HUDEP-2 (cell line): ENCODE measurements at regions not wholly inside any gene's neighbourhood (a gene's known extent, or its start where the extent isn't known, plus 50 kb on each side); places are given as distances from the start of the nearest gene placed in this dataset.
A peak's percentile ranks its signal among the peaks of the same experiment; 100 is the strongest.
"Not testable (repeated sequence)": the region's sequence is repeated elsewhere in the genome, so short reads cannot be mapped to it uniquely, and the experiment has no call there.

Source experiments
- DNase-seq, 76 experiments: peaks; one replicate each; lab custom pipeline; 2025; ENCODE audit not compliant: unreplicated experiment in 76 of 76; lab: John Stamatoyannopoulos, UW

- not testable (repeated sequence) for DNase-seq
Measured at GRCh38 chr7:66455432-66455831, 173.2 kb upstream of the KCTD7 start.

DNA sequence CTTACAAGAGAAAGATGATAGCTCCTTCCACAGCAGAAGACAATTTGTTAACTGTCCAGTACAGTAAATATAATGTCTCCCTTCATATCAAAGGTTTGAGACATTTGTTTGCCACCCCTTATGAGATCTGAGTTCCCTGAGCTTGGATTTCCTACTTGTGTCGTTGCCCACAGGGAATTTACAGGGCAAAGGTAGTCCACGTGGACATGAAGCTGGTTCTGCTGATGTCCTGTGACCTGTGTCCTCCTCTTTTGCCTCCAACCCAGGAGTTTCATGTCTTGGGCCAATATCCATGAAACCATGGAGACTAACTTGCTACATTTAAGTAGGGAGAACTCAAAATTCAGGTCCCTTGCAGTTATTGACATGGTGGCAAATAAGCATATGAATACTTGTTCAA, 172.2 kb upstream of the KCTD7 start:
- DNase-seq, result not testable (repeated sequence)

- DNase-seq, result not testable (repeated sequence)
Measured at GRCh38 chr7:66458991-66459390, 169.7 kb upstream of the KCTD7 start.

GRCh38 chr7:66459783-66460413, 168.8 kb upstream of the KCTD7 start:
- DNase-seq, result peak in 26 of 76 experiments; percentile 1 to 46 (median 22)

DNA sequence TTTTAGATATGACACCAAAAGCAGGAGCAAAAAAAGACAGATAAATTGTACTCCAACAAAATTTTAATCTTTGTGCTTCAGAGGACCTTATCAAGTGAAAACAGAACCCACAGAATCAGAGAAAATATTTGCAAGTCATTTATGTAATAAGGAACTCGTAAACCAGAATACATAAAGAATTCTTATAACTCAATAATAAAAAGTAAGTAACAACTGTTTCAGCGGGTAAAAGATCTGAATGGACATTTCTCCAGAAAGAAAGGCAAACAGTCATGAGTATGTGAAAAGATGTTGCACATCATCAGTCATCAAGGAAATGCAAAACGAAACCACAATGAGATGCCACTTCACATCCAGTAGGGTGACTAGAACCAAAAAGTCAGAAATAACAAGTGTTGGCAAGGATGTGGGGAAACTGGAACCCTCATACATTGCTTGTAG, 167.7 kb upstream of the KCTD7 start:
- peak in 14 of 76 experiments; percentile 1 to 57 (median 21) for DNase-seq

DNA sequence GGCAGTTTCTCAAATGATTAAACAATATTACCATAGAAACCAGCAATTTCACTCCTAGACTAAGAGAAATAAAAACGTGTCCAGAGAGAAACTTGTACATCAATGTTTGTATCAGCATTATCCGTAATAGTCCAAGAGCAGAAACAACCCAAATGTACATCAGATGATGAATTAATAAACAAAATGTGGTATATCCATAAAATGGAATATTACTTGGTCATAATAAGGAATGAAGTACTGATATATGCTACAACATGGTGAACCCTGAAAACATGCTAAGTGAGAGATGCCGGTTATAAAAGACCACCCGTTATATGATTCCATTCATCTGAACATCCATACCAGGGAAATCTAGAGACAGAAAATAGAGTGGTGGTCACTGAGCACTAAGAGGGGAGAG, 167.3 kb upstream of the KCTD7 start:
- not testable (repeated sequence) for DNase-seq

DNA sequence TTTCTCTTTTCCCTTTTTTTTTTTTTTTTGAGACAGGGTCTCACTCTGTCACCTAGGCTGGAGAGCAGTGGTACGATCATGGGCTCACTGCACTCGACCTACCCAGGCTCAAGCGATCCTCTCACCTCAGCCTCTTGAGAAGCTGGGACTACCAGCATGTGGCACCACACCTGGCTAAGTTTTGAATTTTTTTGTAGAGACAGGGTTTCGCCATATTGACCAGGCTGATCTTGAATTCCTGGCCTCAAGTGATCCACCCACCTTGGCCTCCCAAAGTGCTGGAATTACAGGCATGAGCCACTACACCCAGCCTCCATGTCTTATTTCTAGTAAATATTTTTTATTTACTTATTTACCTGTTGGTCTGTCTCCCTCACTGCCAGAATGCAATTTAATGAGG, 165.8 kb upstream of the KCTD7 start:
- not testable (repeated sequence) for DNase-seq

DNA sequence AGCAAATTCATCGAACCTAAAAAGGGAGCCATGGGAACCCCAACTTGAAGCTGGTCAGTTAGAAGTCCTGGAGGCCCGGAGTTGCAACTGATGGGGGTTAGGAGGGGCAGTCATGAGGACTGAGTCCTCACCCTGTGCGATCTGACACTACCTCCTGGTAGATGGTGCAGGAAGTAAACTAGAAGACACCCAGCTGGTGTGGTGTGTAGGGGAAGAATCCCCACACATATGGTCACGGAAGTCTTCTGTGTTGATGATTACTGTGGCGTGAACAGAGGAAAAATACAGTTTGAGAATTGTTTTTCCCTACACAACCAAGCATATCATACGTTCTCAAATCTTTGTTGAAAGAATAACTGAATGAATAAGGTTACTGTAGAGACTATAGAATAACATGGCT, 164.6 kb upstream of the KCTD7 start:
- DNase-seq, result no peak

DNA sequence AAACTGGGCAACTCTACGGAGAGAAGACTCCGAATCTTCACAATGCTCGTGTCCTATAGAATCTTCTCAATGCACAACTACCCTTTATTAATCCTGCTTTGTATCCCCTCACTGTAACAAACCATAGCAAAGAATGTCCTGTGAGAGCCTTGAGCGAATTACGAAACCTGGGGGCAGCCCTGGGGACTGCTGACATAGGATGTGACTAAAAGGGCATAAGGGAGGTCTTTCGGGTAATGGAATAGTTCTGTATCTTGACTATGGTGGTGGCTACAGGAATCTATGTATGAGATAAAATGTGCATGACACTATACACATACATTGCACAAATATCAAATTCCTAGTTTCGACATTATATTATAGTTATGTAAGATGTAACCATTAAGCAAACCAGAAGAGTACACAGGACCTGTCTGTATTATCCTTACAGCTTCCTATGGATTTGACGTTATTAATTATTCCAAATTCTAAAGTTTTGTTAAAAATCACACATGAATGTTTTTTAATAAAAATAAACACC, 162.5 kb upstream of the KCTD7 start:
- DNase-seq, result peak in 1 of 76 experiments; percentile 0

DNA sequence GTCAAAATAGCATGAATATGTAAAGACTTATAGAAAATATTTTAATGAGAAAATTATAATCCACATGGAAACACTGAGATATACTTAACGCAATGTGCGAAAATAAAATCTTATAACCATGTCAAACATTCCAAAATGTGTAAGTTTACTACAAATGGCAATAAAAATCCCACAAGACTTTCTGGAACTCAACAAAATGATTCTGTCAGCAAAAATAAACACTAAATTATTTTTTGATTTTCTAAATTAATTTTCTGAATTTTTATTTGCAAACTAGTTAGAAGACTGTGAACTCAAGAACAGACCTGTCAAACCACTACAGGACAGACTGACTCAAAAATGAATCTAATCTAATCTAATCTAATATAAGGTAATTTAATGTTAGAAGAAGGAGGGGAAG, 160.8 kb upstream of the KCTD7 start:
- no peak for DNase-seq

DNA sequence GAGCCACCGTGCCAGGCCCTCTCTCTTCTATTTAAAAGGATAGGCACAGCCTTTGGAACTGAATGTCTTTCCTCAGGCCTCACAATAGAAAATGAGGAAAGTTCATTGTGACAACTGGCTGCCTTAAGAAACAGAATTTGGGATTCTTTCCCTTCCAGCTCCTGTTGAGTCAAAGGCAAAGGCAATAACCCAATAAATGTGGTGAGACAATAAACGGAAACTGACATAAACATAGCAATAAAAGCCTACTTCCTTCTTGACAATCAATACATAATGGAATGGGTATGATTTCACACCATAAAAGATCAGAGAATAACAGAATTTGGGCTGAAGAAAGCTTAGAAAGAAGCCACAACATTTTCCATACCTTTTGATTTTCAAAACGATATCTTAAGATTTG, 155.6 kb upstream of the KCTD7 start:
- not testable (repeated sequence) for DNase-seq

DNA sequence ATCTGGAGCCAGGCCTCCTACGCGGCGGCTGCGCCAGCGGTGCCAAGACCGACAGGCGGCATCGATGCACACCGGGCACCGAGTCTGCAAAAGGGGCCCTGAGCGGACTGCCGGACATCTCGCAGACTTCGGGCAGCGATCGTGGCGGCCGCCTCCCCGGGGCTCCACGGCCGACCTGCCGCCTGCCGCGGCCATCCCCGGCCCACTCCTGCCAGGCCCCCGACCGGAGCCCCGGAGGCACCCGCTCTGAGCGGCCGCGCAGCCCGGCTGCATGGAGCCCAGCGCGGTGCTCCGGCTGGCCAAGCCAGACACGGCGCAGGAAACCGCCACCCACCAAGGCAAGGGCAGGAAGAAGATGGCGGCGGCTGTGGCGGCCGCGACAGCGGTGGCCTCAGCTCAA, 154.2 kb upstream of the KCTD7 start:
- no peak for DNase-seq

DNA sequence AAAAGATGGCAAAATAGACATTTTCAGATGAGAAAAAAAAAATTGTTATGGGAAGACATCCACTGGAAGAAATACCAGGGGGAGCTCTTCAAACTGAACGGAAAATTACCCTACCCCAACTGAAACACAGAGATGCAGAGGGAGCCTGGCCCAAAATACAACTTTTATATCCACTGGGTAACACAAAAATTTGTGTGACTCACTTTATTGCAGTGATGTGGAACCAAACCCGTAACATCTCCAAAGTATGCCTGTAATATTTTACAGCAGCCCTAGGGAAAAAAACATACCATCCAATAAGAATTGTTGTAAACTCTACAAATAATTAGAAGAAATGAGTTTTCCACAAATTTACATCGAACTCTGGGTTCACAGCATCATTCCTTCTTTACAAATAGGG, 152.6 kb upstream of the KCTD7 start:
- DNase-seq, result not testable (repeated sequence)

DNA sequence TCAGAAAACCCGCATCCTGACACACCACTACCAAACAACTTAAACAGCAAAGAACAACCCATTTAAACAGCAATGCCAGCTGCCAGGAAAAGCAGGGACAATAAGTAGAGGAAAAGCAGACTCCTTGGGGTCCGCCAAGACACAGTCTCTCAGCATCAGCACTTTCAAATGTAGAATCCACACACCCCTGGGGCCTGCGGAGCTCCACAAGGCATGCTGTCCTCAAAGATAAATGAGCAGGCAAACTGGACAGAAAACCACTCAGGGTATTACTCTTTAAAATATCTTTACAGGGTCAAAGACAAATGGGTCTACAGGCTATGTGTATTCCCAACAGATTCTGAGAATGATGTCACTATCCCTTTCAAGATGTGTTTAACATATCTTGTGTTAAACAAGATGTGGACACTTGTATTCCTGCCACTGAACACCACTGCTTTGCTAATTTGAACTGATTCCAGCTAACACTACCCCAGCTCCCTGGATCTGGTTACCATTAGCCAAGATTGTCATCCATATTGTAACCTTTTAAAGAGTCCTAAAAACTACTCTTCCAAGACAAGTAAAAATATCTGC, 150.8 kb upstream of the KCTD7 start:
- DNase-seq, result not testable (repeated sequence)

DNA sequence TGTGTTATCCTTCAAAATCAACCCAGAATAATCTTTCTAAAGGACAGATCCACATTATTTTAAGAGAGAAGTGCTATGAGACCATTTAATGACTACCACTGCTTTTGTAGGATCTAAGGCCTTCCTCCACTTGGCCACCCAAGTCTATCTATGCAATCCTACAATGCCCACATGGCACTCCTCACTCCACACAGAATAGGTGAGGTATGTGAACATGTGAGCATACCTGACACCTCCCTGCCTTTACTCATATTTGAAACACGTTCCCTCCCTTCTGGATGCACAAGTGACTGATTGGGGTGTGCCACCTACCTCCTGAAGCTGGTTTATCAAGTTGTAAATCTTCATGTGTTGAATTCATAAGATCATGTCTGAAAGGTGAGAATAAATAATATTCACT, 147.5 kb upstream of the KCTD7 start:
- DNase-seq, result not testable (repeated sequence)

DNA sequence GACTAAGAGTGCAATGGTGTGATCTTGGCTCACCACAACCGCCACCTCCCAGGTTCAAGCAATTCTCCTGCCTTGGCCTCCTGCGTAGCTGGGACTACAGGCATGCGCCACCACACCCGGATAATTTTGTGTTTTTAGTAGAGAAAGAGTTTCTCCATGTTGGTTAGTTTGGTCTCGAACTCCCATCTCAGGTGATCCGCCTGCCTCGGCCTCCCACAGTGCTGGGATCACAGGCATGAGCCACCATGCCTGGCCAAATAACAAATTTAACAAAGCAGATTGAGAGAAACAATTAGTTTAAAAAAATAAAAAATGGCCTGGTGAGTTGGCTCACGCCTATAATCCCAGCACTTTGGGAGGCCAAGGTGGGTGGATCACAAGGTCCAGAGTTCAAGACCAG, 139.6 kb upstream of the KCTD7 start:
- DNase-seq, result not testable (repeated sequence)

DNA sequence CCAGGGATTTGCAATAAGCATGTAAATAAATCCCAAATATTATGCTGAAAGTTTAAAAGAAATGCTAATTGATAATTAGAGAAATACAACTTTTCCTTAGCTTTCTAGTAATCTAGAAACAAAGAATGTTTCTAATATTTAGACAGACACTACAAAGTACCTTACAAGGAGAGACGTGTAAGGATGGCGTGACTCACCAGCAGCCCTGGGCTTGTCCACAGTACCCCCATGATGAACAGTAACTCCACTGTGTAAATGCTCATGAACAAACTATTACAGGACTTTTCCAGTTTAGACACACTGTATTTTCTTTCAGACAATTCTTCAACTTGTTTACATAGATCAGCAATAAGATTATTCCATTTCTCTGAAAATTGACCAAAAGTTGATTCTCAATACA, 138.9 kb upstream of the KCTD7 start:
- not testable (repeated sequence) for DNase-seq

DNA sequence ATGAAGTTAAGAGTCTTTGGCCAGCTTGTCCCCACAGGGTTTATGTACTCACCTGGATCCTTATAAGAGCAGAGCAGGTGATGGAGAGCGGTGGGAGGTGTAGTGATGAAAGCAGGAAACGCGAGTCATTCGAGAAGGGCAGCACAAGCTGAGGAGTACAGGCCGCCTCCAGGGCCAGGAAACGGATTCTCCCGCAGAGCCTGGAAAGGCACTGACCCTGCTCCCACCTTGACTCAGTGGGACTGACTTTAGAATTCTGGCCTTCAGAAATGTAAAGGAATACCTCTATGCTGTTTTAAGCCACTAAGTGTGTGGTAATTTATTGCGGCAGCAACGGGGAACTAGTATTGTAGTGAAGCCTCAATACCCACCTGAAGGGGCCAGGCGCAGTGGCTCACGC, 137.7 kb upstream of the KCTD7 start:
- not testable (repeated sequence) for DNase-seq

DNA sequence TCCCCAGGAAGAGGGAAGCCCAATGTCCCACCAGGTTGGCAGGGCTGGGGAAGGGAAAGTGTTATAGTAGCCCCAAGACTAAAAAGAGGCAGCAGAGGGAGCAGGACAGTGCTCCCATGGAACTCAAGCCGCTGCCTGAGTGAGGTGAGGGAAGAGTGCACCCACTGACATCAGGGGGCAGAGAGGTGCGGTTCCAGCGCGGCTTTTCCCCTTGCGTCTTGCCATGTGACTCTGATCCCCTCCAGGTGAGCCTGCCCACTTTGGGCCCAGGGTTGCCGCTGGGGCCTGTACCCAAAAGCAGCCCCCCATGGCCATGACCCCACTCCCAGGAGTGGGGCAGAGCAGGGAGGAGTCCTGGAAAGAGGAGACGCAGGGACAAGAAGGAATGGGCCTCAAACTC, 136.3 kb upstream of the KCTD7 start:
- DNase-seq, result peak in 1 of 76 experiments; percentile 12

DNA sequence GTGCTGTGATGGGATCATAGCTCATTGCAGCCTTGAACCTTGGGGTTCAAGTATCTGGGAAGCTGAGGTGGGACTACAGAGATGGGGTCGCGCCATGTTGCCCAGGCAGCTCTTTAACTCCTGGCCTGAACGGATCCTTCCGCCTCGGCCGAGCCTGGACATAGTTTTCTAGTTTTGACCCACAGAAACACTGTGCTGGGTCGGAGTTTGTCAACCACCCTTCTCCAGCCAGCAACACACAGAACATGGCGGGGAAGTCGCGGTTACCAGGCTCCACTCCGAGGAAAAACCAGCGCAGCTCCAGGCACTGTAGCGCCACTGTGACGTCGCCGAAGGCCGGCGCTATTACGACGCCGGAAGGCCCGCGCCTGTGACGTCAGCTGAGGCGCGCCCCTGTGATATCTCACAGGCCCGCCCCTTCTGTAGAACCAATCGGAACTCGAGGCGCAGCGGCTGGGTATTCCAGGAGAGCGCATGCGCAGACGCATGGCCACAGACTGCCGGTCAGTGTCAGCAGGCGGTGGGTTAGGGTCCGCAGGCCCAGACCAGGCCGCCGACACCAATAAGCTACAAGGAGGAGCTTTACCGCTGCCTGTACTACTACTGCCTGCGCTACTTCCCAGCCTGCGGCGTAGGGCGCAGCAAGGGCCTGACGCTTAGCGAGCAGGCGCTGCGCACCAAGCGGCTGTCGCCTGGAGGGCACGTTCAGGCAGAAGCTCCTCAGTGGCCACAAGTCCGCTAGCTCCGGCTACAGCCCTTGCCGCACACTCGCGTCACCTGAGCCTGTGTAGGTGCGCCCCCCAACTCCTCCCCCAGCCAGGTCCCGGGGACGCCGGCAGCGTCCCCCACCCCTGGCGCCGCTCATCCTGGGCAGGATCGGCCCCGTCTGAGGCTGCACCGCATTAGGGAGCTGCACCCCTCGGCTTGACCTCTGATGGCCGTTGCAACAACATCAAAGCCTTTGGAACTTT, 135.2 kb upstream of the KCTD7 start:
- DNase-seq, result peak in 75 of 76 experiments; percentile 62 to 98 (median 94)

GRCh38 chr7:66497346-66497745, 131.3 kb upstream of the KCTD7 start:
- DNase-seq, result no peak
